ENCODE measurements at regions not wholly inside any gene's neighbourhood (a gene's known extent, or its start where the extent isn't known, plus 50 kb on each side); places are given as distances from the start of the nearest gene placed in this dataset.

- no peak for TF ChIP-seq YY1 (IDR thresholded peaks at IDR 0.05; ENCODE audit: low read depth, low read length)
Observed at GRCh38 chr20:40309731-40310130, 379.3 kb downstream of the MAFB start (continued).

- ChIA-PET POLR2A (ENCODE audit: partially characterized antibody) (no interaction called here), CTCF (ENCODE audit: partially characterized antibody) (interaction anchor here (1.2 kb wide), 1 partner anchor 21 kb away, joined by 3 read pairs; no protein-coding TSS in a partner anchor)
- Histone ChIP-seq H3K4ac (replicated peaks; ENCODE audit: insufficient read length, low read depth, low read length) (no peak overlapping the region), H3K36me3 (ENCODE audit: control insufficient read depth in 2 of 4, insufficient read depth in 4 of 4, low read length in 3 of 4) (no peaks in the 10 kb centered on the region), H3K56ac (replicated peaks; ENCODE audit: insufficient read length, low read depth, low read length) (no peak overlapping the region), H3K18ac (ENCODE audit: extremely low read depth, low read length) (no peak overlapping the region), H2BK12ac (ENCODE audit: low read depth, low read length) (no peak overlapping the region), H3K9ac (replicated peaks in 1 of 4; ENCODE audit: extremely low read depth in 1 of 4, low read depth in 3 of 4, low read length in 3 of 4) (no peak overlapping the region), H3K4me2 (ENCODE audit: insufficient read depth in 1 of 2, low read depth in 2 of 2, low read length in 2 of 2) (no peak overlapping the region), H2AFZ (ENCODE audit: low read length) (no peak overlapping the region), H3K79me1 (ENCODE audit: low read depth, low read length) (no peaks in the 10 kb centered on the region), H2BK120ac (replicated peaks; ENCODE audit: low read depth, low read length) (no peak overlapping the region), H3K4me3 (ENCODE audit: extremely low read depth in 1 of 4, insufficient read depth in 2 of 4, low read depth in 3 of 4, low read length in 4 of 4) (no peak overlapping the region), H3K4me1 (replicated peaks in 1 of 4; ENCODE audit: control insufficient read depth in 3 of 4, insufficient read depth in 4 of 4, low read length in 3 of 4) (no peaks in the 10 kb centered on the region; a peak in 1 of 7 replicates), H4K8ac (ENCODE audit: extremely low read depth, insufficient read depth, low read length) (no peak overlapping the region), H3K14ac (ENCODE audit: insufficient read length) (no peak overlapping the region), H2BK20ac (ENCODE audit: low read length) (no peak overlapping the region), H2BK15ac (ENCODE audit: low read length) (no peak overlapping the region), H3K27me3 (replicated peaks in 1 of 4; ENCODE audit: control insufficient read depth in 3 of 4, extremely low read depth in 1 of 4, insufficient read depth in 3 of 4, low read length in 3 of 4) (no peaks in the 10 kb centered on the region; a peak in 2 of 7 replicates), H4K91ac (replicated peaks; ENCODE audit: insufficient read length, low read length) (no peak overlapping the region), H3K79me2 (ENCODE audit: control insufficient read depth in 1 of 2, insufficient read depth in 2 of 2, low read length in 2 of 2) (no peaks in the 10 kb centered on the region), H2AK5ac (ENCODE audit: low read depth, low read length) (no peak overlapping the region), H4K5ac (ENCODE audit: insufficient read length, low read depth, low read length) (no peak overlapping the region), H3K27ac (ENCODE audit: low read depth, low read length) (no peak overlapping the region), H2BK5ac (ENCODE audit: low read depth, low read length) (no peak overlapping the region), H3K23ac (ENCODE audit: insufficient read length) (no peak overlapping the region), H3K9me3 (ENCODE audit: insufficient read depth in 2 of 2, low read depth in 1 of 2, low read length in 1 of 2) (no peaks in the 10 kb centered on the region), H4K20me1 (replicated peaks in 1 of 2; ENCODE audit: control insufficient read depth in 1 of 2, insufficient read depth in 2 of 2, low read length in 2 of 2) (no peaks in the 10 kb centered on the region), H3K23me2 (ENCODE audit: low read depth, low read length) (no peaks in the 10 kb centered on the region)
- DNase-seq (ENCODE audit: low read depth in 1 of 2, low spot score in 2 of 2) (no peak), FAIRE-seq (no peak)
- WGBS, 2 experiments (ENCODE audit: extremely low coverage in 1 of 2, insufficient coverage in 1 of 2, insufficient read length in 1 of 2, insufficient replicate concordance in 2 of 2, low coverage in 1 of 2, low lambda C conversion rate in 2 of 2, missing lambda C conversion rate in 1 of 2): 94% methylated on average over 7 of the region's 7 CpGs; no CpG with 5 or more reads in 1 of the 2 experiments
- no peak for TF ChIP-seq CTBP2 (IDR thresholded peaks at IDR 0.05; ENCODE audit: borderline replicate concordance, insufficient read depth, insufficient read length, low read length)
- no peak for TF ChIP-seq CBX8 (IDR thresholded peaks at IDR 0.05; ENCODE audit: borderline replicate concordance, low read depth, low read length)
- TF ChIP-seq SP2 (IDR thresholded peaks at IDR 0.05; ENCODE audit: low read length): no peak
- TF ChIP-seq E2F6 (IDR thresholded peaks at IDR 0.05): no peak
- TF ChIP-seq SP1 (IDR thresholded peaks at IDR 0.05; ENCODE audit: low read depth, low read length): no peak
- no peak for TF ChIP-seq KDM5A (IDR thresholded peaks at IDR 0.05; ENCODE audit: low read length)
- no peak for TF ChIP-seq RBBP5 (IDR thresholded peaks at IDR 0.05; ENCODE audit: borderline replicate concordance, low read depth, low read length)
- no peak for TF ChIP-seq CBX5 (IDR thresholded peaks at IDR 0.05; ENCODE audit: low read depth, low read length)
- no peak for TF ChIP-seq KDM1A (IDR thresholded peaks at IDR 0.05; ENCODE audit: borderline replicate concordance, low read length)
Observed at GRCh38 chr20:40307997-40308396, 381.0 kb downstream of the MAFB start.
